Liver (tissue), 3 donors: ENCODE measurements at regions not wholly inside any gene's neighbourhood (a gene's known extent, or its start where the extent isn't known, plus 50 kb on each side); places are given as distances from the start of the nearest gene placed in this dataset.

Experiments used
- REST ChIP-seq: IDR thresholded peaks from 2 replicates; pipeline ENCODE4 v1.6.1; 2016; ENCODE audit warnings: antibody characterized with exemption, mild to moderate bottlenecking
- TAF1 ChIP-seq: conservative IDR thresholded peaks from 2 replicates; pipeline ENCODE4 v1.6.1; 2016; ENCODE audit warnings: antibody characterized with exemption, mild to moderate bottlenecking
- YY1 ChIP-seq: IDR thresholded peaks from 2 replicates; pipeline ENCODE4 v1.6.1; 2016; ENCODE audit warnings: antibody characterized with exemption, mild to moderate bottlenecking
- TF ChIP-seq, protein P1 (sequence below): fragments of 150-350 bp; IDR thresholded peaks from 2 replicates; pipeline ENCODE4 v1.5.1; 2017; ENCODE audit warnings: improper control_type of control experiment, low read depth, low read length; ENCODE audit not compliant: missing input control
- donor health status: healthy.
- donor health status: healthy.

DNA sequence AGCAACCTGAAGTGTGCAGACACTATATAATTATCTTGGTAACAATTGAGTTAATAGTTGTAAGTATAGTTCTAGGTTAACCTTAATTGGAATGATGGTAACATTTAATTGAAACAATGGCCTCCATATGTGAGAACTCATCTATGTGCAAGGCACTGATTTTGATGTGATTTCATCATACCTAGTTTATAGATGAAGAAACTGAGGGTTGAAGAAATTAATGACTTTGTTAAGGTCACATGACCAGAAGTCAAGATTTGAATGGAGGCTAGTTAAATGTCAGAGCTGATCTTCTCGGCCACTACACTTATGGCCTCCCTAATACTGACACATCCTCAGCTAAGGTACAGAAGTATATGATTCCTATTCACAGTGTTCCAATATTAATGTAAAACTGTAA is 128.2 kb upstream of the PSMD7 start:
- TF ChIP-seq REST (no peak), TAF1 (no peak), YY1 (no peak)
- TF ChIP-seq, protein P1, sequence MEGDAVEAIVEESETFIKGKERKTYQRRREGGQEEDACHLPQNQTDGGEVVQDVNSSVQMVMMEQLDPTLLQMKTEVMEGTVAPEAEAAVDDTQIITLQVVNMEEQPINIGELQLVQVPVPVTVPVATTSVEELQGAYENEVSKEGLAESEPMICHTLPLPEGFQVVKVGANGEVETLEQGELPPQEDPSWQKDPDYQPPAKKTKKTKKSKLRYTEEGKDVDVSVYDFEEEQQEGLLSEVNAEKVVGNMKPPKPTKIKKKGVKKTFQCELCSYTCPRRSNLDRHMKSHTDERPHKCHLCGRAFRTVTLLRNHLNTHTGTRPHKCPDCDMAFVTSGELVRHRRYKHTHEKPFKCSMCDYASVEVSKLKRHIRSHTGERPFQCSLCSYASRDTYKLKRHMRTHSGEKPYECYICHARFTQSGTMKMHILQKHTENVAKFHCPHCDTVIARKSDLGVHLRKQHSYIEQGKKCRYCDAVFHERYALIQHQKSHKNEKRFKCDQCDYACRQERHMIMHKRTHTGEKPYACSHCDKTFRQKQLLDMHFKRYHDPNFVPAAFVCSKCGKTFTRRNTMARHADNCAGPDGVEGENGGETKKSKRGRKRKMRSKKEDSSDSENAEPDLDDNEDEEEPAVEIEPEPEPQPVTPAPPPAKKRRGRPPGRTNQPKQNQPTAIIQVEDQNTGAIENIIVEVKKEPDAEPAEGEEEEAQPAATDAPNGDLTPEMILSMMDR: no peak
